ENCODE measurements at regions not wholly inside any gene's neighbourhood (a gene's known extent, or its start where the extent isn't known, plus 50 kb on each side); places are given as distances from the start of the nearest gene placed in this dataset.

DNA sequence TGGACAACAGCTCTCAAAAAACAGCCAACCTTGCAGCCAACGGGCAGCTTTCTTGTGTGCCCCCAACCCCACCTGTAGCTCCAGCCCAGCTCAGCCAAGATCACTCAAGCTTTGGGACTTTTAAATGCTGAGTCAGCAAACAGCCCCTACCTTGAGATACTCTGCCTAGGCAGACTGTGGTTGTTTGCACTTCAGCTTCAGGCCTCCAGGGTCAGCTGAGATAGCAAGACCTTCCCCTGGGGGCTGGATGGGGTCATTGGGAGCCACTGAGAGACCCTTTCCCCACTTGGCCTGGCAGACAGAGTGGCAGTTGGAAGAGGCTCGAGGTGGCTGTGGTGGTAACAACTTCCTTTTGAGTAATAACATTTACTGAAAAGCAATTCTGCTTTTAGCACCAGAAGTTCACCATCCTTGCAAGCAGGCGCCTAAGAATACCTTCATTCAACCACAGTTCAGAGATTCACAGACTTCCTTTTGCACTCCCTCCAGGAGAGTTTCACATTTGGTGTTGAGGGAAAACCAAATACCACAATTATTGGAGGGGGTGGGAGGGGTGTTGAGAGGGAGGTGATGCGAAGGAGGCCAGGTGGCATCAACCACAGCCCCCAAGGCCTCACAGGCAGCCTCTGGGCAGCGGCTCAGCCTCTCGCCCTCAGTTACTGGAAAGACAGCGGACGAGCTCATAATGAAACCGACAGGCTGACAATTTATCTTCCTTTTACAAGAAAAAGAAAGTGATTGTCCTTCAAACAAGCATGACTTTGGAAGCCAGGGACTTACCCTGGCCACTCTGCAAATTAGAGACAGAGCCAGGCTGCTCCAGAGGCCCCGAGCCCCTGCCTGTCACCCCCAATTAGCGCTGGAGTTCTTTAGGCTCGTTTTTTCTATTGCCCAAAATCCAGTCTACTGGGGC, 148.1 kb downstream of the CEBPB start:
- Histone ChIP-seq H3K36me3 (replicated peaks in 1 of 2; ENCODE audit: control insufficient read depth in 2 of 2, insufficient read depth in 2 of 2, low read length in 2 of 2) (no peaks in the 10 kb centered on the region), H3K9me3 (replicated peaks in 1 of 2; ENCODE audit: control insufficient read depth in 2 of 2, insufficient read depth in 1 of 2, low read depth in 1 of 2, low read length in 2 of 2) (no peaks in the 10 kb centered on the region), H4K91ac (ENCODE audit: low read depth, low read length, poor library complexity) (no peak overlapping the region), H3K27ac (replicated peaks; ENCODE audit: low read length) (no peak overlapping the region), H3K14ac (ENCODE audit: low read length) (no peak overlapping the region), H2BK15ac (ENCODE audit: low read length) (no peak overlapping the region), H2AFZ (ENCODE audit: low read length) (peak overlapping the region; percentile 19), H2BK120ac (ENCODE audit: low read depth, low read length) (no peak overlapping the region), H3K27me3 (ENCODE audit: control insufficient read depth in 3 of 3, insufficient read depth in 3 of 3, low read depth in 1 of 3, low read length in 3 of 3) (peaks cover 0 to 28% (median 0%) of the 10 kb centered on the region in 3 experiments), H3K9ac (ENCODE audit: low read depth, low read length, poor library complexity) (no peak overlapping the region), H3K4me1 (ENCODE audit: control insufficient read depth in 2 of 2, insufficient read depth in 1 of 2, low read depth in 1 of 2, low read length in 2 of 2) (peaks cover 0 to 2% of the 10 kb centered on the region in 2 donors), H3K23ac (ENCODE audit: low read depth, low read length, poor library complexity) (no peak overlapping the region), H3K4ac (ENCODE audit: low read length) (no peak overlapping the region), H2BK12ac (ENCODE audit: low read length) (no peak overlapping the region), H3K4me3 (ENCODE audit: low read length in 2 of 2) (no peak overlapping the region), H3K79me1 (ENCODE audit: low read depth, low read length) (no peaks in the 10 kb centered on the region), H3K4me2 (ENCODE audit: insufficient read depth, low read length, poor library complexity, severe bottlenecking) (no peak overlapping the region), H2BK5ac (ENCODE audit: low read length) (no peak overlapping the region), H3K18ac (ENCODE audit: low read length) (no peak overlapping the region), H4K8ac (ENCODE audit: low read depth, low read length) (no peak overlapping the region), H2AK5ac (ENCODE audit: low read depth, low read length) (no peak overlapping the region)
- no peak for DNase-seq (ENCODE audit: low spot score)
- no CpG with 5 or more reads among the region's 12 CpGs for WGBS, 2 donors (ENCODE audit: extremely low coverage in 2 of 2, insufficient read length in 2 of 2, insufficient replicate concordance in 1 of 2)

DNA sequence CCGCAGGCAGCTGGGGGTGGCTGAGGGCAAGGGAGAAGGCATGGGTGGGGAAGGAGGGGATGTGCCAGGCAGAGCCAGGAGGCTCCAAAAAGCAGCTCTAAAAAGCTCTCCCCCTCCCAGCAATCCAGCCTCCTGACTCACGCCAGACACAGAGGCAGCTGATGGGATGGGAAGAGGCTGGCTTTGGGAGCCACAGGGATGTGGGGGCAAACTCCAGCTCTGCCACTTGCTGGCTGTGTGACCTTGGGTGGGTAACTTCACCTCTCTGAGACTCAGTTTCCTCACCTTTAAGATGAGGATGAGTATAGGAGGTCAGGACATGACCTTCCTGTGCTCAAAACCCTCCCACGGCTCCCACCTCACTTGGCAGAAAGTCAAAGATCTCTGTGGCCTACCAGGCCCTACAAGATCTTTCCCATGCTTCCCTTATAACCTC, 148.9 kb downstream of the CEBPB start:
- Histone ChIP-seq H3K4me3 (ENCODE audit: low read length in 2 of 2) (no peak overlapping the region), H3K27ac (replicated peaks; ENCODE audit: low read length) (peak overlapping the region; percentile 30)
- WGBS, 2 donors (ENCODE audit: extremely low coverage in 2 of 2, insufficient read length in 2 of 2, insufficient replicate concordance in 1 of 2), result no CpG with 5 or more reads among the region's 3 CpGs

GRCh38 chr20:50340541-50340940, 149.9 kb downstream of the CEBPB start:
- no peak for DNase-seq (ENCODE audit: low spot score)
- no peak overlapping the region for H2AFZ ChIP-seq (ENCODE audit: low read length)
- H2BK12ac ChIP-seq (ENCODE audit: low read length), result peak overlapping the region; percentile 17
- no peak overlapping the region for H2BK120ac ChIP-seq (ENCODE audit: low read depth, low read length)
- H2BK5ac ChIP-seq (ENCODE audit: low read length), result no peak overlapping the region
- peak overlapping the region; percentile 10 for H2BK15ac ChIP-seq (ENCODE audit: low read length)
- peaks cover 0 to 2% of the 10 kb centered on the region in 2 donors for H3K4me1 ChIP-seq (ENCODE audit: control insufficient read depth in 2 of 2, insufficient read depth in 1 of 2, low read depth in 1 of 2, low read length in 2 of 2)
- no peak overlapping the region for H3K14ac ChIP-seq (ENCODE audit: low read length)
- no peak overlapping the region for H3K4me3 ChIP-seq (ENCODE audit: low read length in 2 of 2)
- WGBS, 2 donors (ENCODE audit: extremely low coverage in 2 of 2, insufficient read length in 2 of 2, insufficient replicate concordance in 1 of 2), result no CpG with 5 or more reads among the region's 7 CpGs
- no peak overlapping the region for H3K4me2 ChIP-seq (ENCODE audit: insufficient read depth, low read length, poor library complexity, severe bottlenecking)
- H3K27me3 ChIP-seq (ENCODE audit: control insufficient read depth in 3 of 3, insufficient read depth in 3 of 3, low read depth in 1 of 3, low read length in 3 of 3), result peaks cover 0 to 32% (median 0%) of the 10 kb centered on the region in 3 experiments
- peak overlapping the region; percentile 36 for H2AK5ac ChIP-seq (ENCODE audit: low read depth, low read length)
- no peak overlapping the region for H3K4ac ChIP-seq (ENCODE audit: low read length)
- no peaks in the 10 kb centered on the region for H3K9me3 ChIP-seq (replicated peaks in 1 of 2; ENCODE audit: control insufficient read depth in 2 of 2, insufficient read depth in 1 of 2, low read depth in 1 of 2, low read length in 2 of 2)
- H4K8ac ChIP-seq (ENCODE audit: low read depth, low read length), result no peak overlapping the region
- no peak overlapping the region for H4K91ac ChIP-seq (ENCODE audit: low read depth, low read length, poor library complexity)
- H3K36me3 ChIP-seq (replicated peaks in 1 of 2; ENCODE audit: control insufficient read depth in 2 of 2, insufficient read depth in 2 of 2, low read length in 2 of 2), result no peaks in the 10 kb centered on the region
- H3K27ac ChIP-seq (replicated peaks; ENCODE audit: low read length), result no peak overlapping the region
- H3K18ac ChIP-seq (ENCODE audit: low read length), result peak overlapping the region; percentile 44
- H3K79me1 ChIP-seq (ENCODE audit: low read depth, low read length), result no peaks in the 10 kb centered on the region
- no peak overlapping the region for H3K9ac ChIP-seq (ENCODE audit: low read depth, low read length, poor library complexity)
- H3K23ac ChIP-seq (ENCODE audit: low read depth, low read length, poor library complexity), result no peak overlapping the region

More for the DNA sequence above, 148.9 kb downstream of the CEBPB start:
- peaks cover 0 to 2% of the 10 kb centered on the region in 2 donors for H3K4me1 ChIP-seq (ENCODE audit: control insufficient read depth in 2 of 2, insufficient read depth in 1 of 2, low read depth in 1 of 2, low read length in 2 of 2)
- H3K9me3 ChIP-seq (replicated peaks in 1 of 2; ENCODE audit: control insufficient read depth in 2 of 2, insufficient read depth in 1 of 2, low read depth in 1 of 2, low read length in 2 of 2), result no peaks in the 10 kb centered on the region
- no peak overlapping the region for H3K4me2 ChIP-seq (ENCODE audit: insufficient read depth, low read length, poor library complexity, severe bottlenecking)
- no peak overlapping the region for H2BK15ac ChIP-seq (ENCODE audit: low read length)
- H4K8ac ChIP-seq (ENCODE audit: low read depth, low read length), result no peak overlapping the region
- H2BK12ac ChIP-seq (ENCODE audit: low read length), result no peak overlapping the region
- H3K36me3 ChIP-seq (replicated peaks in 1 of 2; ENCODE audit: control insufficient read depth in 2 of 2, insufficient read depth in 2 of 2, low read length in 2 of 2), result no peaks in the 10 kb centered on the region
- no peak overlapping the region for H2BK5ac ChIP-seq (ENCODE audit: low read length)
- no peak overlapping the region for H3K23ac ChIP-seq (ENCODE audit: low read depth, low read length, poor library complexity)
- no peak overlapping the region for H2BK120ac ChIP-seq (ENCODE audit: low read depth, low read length)
- no peak overlapping the region for H3K9ac ChIP-seq (ENCODE audit: low read depth, low read length, poor library complexity)
- peak overlapping the region; percentile 6 for H3K18ac ChIP-seq (ENCODE audit: low read length)
- H3K4ac ChIP-seq (ENCODE audit: low read length), result no peak overlapping the region
- peaks cover 0 to 28% (median 0%) of the 10 kb centered on the region in 3 experiments for H3K27me3 ChIP-seq (ENCODE audit: control insufficient read depth in 3 of 3, insufficient read depth in 3 of 3, low read depth in 1 of 3, low read length in 3 of 3)
- no peaks in the 10 kb centered on the region for H3K79me1 ChIP-seq (ENCODE audit: low read depth, low read length)
- no peak overlapping the region for H3K14ac ChIP-seq (ENCODE audit: low read length)
- no peak overlapping the region for H2AK5ac ChIP-seq (ENCODE audit: low read depth, low read length)
- no peak for DNase-seq (ENCODE audit: low spot score)
- H4K91ac ChIP-seq (ENCODE audit: low read depth, low read length, poor library complexity), result no peak overlapping the region
- H2AFZ ChIP-seq (ENCODE audit: low read length), result no peak overlapping the region

DNA sequence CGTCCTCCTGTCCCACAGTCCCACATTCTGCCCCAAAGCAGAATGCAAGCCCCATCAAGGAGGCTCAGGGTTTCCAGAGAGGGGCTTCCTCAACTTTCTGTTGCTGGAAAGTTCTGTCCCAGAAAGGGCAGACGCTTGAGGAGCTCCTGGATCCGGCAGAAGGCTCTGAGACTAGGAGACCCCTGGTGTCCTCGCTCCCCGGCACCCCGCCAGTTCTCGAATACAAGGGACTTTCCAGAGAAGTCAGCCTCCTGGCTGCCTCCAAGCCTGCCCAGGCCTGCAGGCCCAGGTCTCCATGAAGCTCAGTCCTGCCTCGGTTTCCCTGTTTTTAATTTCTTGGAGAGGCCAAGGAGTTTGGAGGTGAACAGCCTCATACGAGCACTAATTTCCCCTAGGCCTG, 150.4 kb downstream of the CEBPB start:
- Histone ChIP-seq H3K27ac (replicated peaks; ENCODE audit: low read length) (no peak overlapping the region), H3K27me3 (ENCODE audit: control insufficient read depth in 3 of 3, insufficient read depth in 3 of 3, low read depth in 1 of 3, low read length in 3 of 3) (peaks cover 0 to 27% (median 0%) of the 10 kb centered on the region in 3 experiments), H3K14ac (ENCODE audit: low read length) (no peak overlapping the region), H3K18ac (ENCODE audit: low read length) (no peak overlapping the region), H2AK5ac (ENCODE audit: low read depth, low read length) (no peak overlapping the region), H3K4me2 (ENCODE audit: insufficient read depth, low read length, poor library complexity, severe bottlenecking) (no peak overlapping the region), H4K91ac (ENCODE audit: low read depth, low read length, poor library complexity) (no peak overlapping the region), H3K9me3 (replicated peaks in 1 of 2; ENCODE audit: control insufficient read depth in 2 of 2, insufficient read depth in 1 of 2, low read depth in 1 of 2, low read length in 2 of 2) (no peaks in the 10 kb centered on the region), H3K79me1 (ENCODE audit: low read depth, low read length) (no peaks in the 10 kb centered on the region), H3K4me1 (ENCODE audit: control insufficient read depth in 2 of 2, insufficient read depth in 1 of 2, low read depth in 1 of 2, low read length in 2 of 2) (peaks cover 0 to 2% of the 10 kb centered on the region in 2 donors), H3K4me3 (ENCODE audit: low read length in 2 of 2) (no peak overlapping the region), H2BK5ac (ENCODE audit: low read length) (no peak overlapping the region), H2AFZ (ENCODE audit: low read length) (no peak overlapping the region), H2BK120ac (ENCODE audit: low read depth, low read length) (no peak overlapping the region), H2BK15ac (ENCODE audit: low read length) (peak overlapping the region; percentile 10), H3K36me3 (replicated peaks in 1 of 2; ENCODE audit: control insufficient read depth in 2 of 2, insufficient read depth in 2 of 2, low read length in 2 of 2) (no peaks in the 10 kb centered on the region), H3K4ac (ENCODE audit: low read length) (no peak overlapping the region), H4K8ac (ENCODE audit: low read depth, low read length) (no peak overlapping the region), H3K9ac (ENCODE audit: low read depth, low read length, poor library complexity) (no peak overlapping the region), H3K23ac (ENCODE audit: low read depth, low read length, poor library complexity) (no peak overlapping the region), H2BK12ac (ENCODE audit: low read length) (no peak overlapping the region)
- WGBS, 2 donors (ENCODE audit: extremely low coverage in 2 of 2, insufficient read length in 2 of 2, insufficient replicate concordance in 1 of 2), result no CpG with 5 or more reads among the region's 9 CpGs
- DNase-seq (ENCODE audit: low spot score), result no peak

All from neuronal stem cell (in vitro differentiated cells).